Hepatocyte (in vitro differentiated cells): ENCODE measurements at regions not wholly inside any gene's neighbourhood (a gene's known extent, or its start where the extent isn't known, plus 50 kb on each side); places are given as distances from the start of the nearest gene placed in this dataset.

Source experiments
- DNase-seq: peaks from one replicate; pipeline ENCODE4 v3.0.0-alpha.2; 2016; ENCODE audit warnings: low spot score
- H2AFZ ChIP-seq: fragments of 200-600 bp; sonication (generic); 2 replicates; pipeline ENCODE4 v1.6.0; 2016; ENCODE audit warnings: antibody characterized with exemption, mild to moderate bottlenecking
- H3K27ac ChIP-seq: fragments of 200-600 bp; sonication (generic); 2 replicates; pipeline ENCODE4 v1.5.1; 2016; ENCODE audit warnings: mild to moderate bottlenecking
- H3K27me3 ChIP-seq: fragments of 200-600 bp; sonication (generic); 2 replicates; pipeline ENCODE4 v1.6.1; 2016
- H3K36me3 ChIP-seq: fragments of 200-600 bp; sonication (generic); replicated peaks from 2 replicates; pipeline ENCODE4 v1.5.1; 2016; ENCODE audit warnings: low read depth; ENCODE audit not compliant: insufficient read depth
- H3K4me1 ChIP-seq: fragments of 200-600 bp; sonication (generic); 2 replicates; pipeline ENCODE4 v1.5.1; 2016; ENCODE audit warnings: mild to moderate bottlenecking, moderate library complexity; ENCODE audit not compliant: insufficient read depth
- H3K4me2 ChIP-seq: fragments of 200-600 bp; sonication (generic); 2 replicates; pipeline ENCODE4 v1.6.0; 2016
- H3K4me3 ChIP-seq: fragments of 200-600 bp; sonication (generic); 2 replicates; pipeline ENCODE4 v1.5.1; 2016; ENCODE audit warnings: mild to moderate bottlenecking
- H3K79me2 ChIP-seq: fragments of 200-600 bp; sonication (generic); 2 replicates; pipeline ENCODE4 v1.6.0; 2017; ENCODE audit warnings: mild to moderate bottlenecking
- H3K9me2 ChIP-seq: fragments of 200-600 bp; sonication (generic); replicated peaks from 2 replicates; pipeline ENCODE4 v1.6.0; 2017; ENCODE audit warnings: mild to moderate bottlenecking; ENCODE audit not compliant: insufficient read depth
- H3K9me3 ChIP-seq: fragments of 200-600 bp; sonication (generic); 2 replicates; pipeline ENCODE4 v1.5.1; 2016; ENCODE audit warnings: low read depth, mild to moderate bottlenecking
- H4K20me1 ChIP-seq: fragments of 200-600 bp; sonication (generic); 2 replicates; pipeline ENCODE4 v1.6.0; 2016; ENCODE audit warnings: mild to moderate bottlenecking; ENCODE audit not compliant: insufficient read depth, poor library complexity, severe bottlenecking
- EZH2 ChIP-seq: fragments of 200-600 bp; sonication (generic); IDR thresholded peaks from 2 replicates; pipeline ENCODE4 v1.6.1; 2016; ENCODE audit warnings: antibody characterized with exemption, mild to moderate bottlenecking, borderline replicate concordance
- EZH2phosphoT487 ChIP-seq: fragments of 200-600 bp; sonication (generic); IDR thresholded peaks from one replicate; pipeline ENCODE4 v1.6.1; 2018; ENCODE audit warnings: antibody characterized with exemption, mild to moderate bottlenecking, low read depth, moderate library complexity; ENCODE audit not compliant: unreplicated experiment, severe bottlenecking
- WGBS: methylation state at CpG from one replicate; pipeline ENCODE4 v1.1.6; 2016; ENCODE audit warnings: low lambda C conversion rate; ENCODE audit errors: missing lambda C conversion rate; 5-methylcytosine and 5-hydroxymethylcytosine counted together
- TF ChIP-seq, protein P1 (sequence below): fragments of 200-600 bp; sonication (generic); IDR thresholded peaks from 2 replicates; pipeline ENCODE4 v1.5.1; 2016; ENCODE audit warnings: antibody characterized with exemption, mild to moderate bottlenecking; ENCODE audit not compliant: poor library complexity

DNA sequence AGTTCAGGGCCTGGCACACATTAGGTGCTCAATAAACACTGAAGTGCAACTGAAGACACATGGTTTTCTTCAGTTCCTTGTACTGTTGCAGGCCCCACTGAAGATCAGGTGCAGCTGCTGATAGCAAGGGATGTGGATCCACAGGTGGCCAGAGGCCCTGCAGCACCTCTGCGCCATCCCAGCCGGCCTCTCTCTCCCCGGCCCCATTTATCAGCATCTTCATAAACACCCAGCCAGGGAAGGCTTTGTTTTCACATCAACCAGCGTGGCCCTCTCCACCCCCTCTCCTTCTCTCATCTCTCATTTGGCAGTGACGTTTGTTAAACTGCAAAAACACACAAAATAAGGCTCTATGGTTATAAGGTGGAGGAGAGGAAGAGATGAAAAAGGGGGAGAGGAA lies 528.8 kb downstream of the BUD13 start:
- Histone ChIP-seq H4K20me1 (no peaks in the 10 kb centered on the region), H3K36me3 (no peaks in the 10 kb centered on the region), H3K27ac (no peak overlapping the region), H3K4me3 (no peak overlapping the region), H3K4me2 (no peak overlapping the region), H3K4me1 (no peaks in the 10 kb centered on the region), H3K79me2 (no peaks in the 10 kb centered on the region), H3K27me3 (peaks cover 8% of the 10 kb centered on the region), H3K9me3 (no peaks in the 10 kb centered on the region), H2AFZ (no peak overlapping the region), H3K9me2 (no peaks in the 10 kb centered on the region)
- DNase-seq = no peak
- 51% methylated on average over 5 of the region's 5 CpGs for WGBS
- TF ChIP-seq, protein P1, sequence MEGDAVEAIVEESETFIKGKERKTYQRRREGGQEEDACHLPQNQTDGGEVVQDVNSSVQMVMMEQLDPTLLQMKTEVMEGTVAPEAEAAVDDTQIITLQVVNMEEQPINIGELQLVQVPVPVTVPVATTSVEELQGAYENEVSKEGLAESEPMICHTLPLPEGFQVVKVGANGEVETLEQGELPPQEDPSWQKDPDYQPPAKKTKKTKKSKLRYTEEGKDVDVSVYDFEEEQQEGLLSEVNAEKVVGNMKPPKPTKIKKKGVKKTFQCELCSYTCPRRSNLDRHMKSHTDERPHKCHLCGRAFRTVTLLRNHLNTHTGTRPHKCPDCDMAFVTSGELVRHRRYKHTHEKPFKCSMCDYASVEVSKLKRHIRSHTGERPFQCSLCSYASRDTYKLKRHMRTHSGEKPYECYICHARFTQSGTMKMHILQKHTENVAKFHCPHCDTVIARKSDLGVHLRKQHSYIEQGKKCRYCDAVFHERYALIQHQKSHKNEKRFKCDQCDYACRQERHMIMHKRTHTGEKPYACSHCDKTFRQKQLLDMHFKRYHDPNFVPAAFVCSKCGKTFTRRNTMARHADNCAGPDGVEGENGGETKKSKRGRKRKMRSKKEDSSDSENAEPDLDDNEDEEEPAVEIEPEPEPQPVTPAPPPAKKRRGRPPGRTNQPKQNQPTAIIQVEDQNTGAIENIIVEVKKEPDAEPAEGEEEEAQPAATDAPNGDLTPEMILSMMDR = no peak
- TF ChIP-seq EZH2phosphoT487 (no peak), EZH2 (no peak)

DNA sequence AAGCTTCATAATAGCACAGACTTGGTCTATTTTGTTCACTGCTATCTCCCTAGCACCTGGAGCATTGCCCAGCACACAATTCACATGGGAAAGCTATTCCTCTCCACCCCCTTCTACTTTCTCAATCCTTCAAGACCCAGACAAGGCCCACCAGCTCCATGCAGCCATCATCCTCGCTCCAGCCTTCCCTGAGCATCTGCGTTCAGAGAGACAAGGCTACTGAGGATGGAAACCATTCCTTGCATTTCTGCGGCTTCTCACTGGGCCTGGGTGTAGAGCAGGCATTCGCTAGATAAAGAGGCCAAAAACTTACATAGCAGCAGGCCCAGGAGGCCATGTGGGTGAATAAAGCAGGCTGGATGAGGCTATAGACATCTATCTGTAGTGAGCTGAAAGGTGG lies 530.8 kb downstream of the BUD13 start:
- no peaks in the 10 kb centered on the region for H4K20me1 ChIP-seq
- no peak for DNase-seq
- WGBS = 96% methylated on average over 4 of the region's 4 CpGs
- no peak overlapping the region for H3K4me3 ChIP-seq
- H3K27me3 ChIP-seq = peaks cover 8% of the 10 kb centered on the region
- no peak overlapping the region for H3K27ac ChIP-seq
- no peaks in the 10 kb centered on the region for H3K79me2 ChIP-seq
- no peaks in the 10 kb centered on the region for H3K4me1 ChIP-seq
- no peak overlapping the region for H2AFZ ChIP-seq
- H3K36me3 ChIP-seq = no peaks in the 10 kb centered on the region
- H3K9me2 ChIP-seq = no peaks in the 10 kb centered on the region
- no peak for TF ChIP-seq EZH2
- TF ChIP-seq EZH2phosphoT487 = no peak
- TF ChIP-seq, protein P1 = no peak
- no peaks in the 10 kb centered on the region for H3K9me3 ChIP-seq
- H3K4me2 ChIP-seq = no peak overlapping the region

DNA sequence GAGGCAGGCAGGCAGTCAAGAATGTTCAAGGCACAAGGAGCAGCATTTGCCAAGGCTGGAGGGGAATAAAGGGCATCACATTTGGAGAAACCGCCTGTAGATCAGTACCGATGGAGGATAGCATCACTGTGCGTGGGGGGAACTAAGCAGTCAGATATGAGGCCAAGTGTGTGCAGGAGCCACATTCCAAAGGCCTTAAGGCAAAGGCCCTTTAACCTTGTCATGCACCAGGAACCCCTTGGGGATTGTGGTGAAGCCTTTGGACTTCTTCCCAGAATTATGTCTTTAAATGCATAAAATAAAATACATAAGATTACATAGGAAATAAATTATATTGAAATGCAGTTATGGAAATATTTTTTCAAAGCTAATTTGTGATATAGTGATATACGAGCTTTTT lies 532.1 kb downstream of the BUD13 start:
- no peaks in the 10 kb centered on the region for H3K79me2 ChIP-seq
- no peaks in the 10 kb centered on the region for H4K20me1 ChIP-seq
- no peaks in the 10 kb centered on the region for H3K4me1 ChIP-seq
- peaks cover 8% of the 10 kb centered on the region for H3K27me3 ChIP-seq
- no peaks in the 10 kb centered on the region for H3K9me2 ChIP-seq
- no peak overlapping the region for H3K4me2 ChIP-seq
- no peaks in the 10 kb centered on the region for H3K36me3 ChIP-seq
- H3K4me3 ChIP-seq = no peak overlapping the region
- H3K9me3 ChIP-seq = no peaks in the 10 kb centered on the region
- H2AFZ ChIP-seq = no peak overlapping the region
- WGBS = 87% methylated on average over 4 of the region's 4 CpGs
- TF ChIP-seq EZH2phosphoT487 = no peak
- no peak for TF ChIP-seq EZH2
- TF ChIP-seq, protein P1 = no peak
- DNase-seq = no peak
- no peak overlapping the region for H3K27ac ChIP-seq

DNA sequence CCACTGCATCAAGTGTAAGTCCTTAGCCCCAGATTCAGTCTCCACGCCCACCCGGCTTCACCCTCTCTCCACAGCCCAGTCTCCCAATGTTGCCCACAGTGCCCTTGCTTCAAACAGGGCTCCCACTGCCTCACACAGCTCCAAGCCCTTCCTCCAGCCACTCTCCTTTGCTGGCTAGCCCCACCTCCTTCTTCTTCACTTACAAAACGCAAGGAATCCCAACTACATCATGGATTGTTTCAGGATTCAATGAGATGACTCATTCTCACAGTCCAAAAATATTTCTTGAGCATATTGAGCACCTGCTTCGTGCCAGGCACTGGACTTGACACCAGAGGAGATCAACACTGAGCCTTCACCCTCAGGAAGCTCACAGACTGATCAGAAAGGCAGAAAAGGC lies 533.5 kb downstream of the BUD13 start:
- H3K27ac ChIP-seq = no peak overlapping the region
- peaks cover 10% of the 10 kb centered on the region for H3K27me3 ChIP-seq
- TF ChIP-seq EZH2phosphoT487 (no peak), EZH2 (no peak)
- TF ChIP-seq, protein P1 = no peak
- no peaks in the 10 kb centered on the region for H3K9me3 ChIP-seq
- no peak for DNase-seq
- no peaks in the 10 kb centered on the region for H3K79me2 ChIP-seq
- H3K4me1 ChIP-seq = no peaks in the 10 kb centered on the region
- H3K4me3 ChIP-seq = no peak overlapping the region
- H3K4me2 ChIP-seq = no peak overlapping the region
- H2AFZ ChIP-seq = no peak overlapping the region
- no peaks in the 10 kb centered on the region for H3K36me3 ChIP-seq
- no peaks in the 10 kb centered on the region for H4K20me1 ChIP-seq
- 81% methylated on average over 4 of the region's 4 CpGs for WGBS
- no peaks in the 10 kb centered on the region for H3K9me2 ChIP-seq
